ENCODE measurements at regions not wholly inside any gene's neighbourhood (a gene's known extent, or its start where the extent isn't known, plus 50 kb on each side); places are given as distances from the start of the nearest gene placed in this dataset.
A peak's percentile ranks its signal among the peaks of the same experiment; 100 is the strongest.

DNA sequence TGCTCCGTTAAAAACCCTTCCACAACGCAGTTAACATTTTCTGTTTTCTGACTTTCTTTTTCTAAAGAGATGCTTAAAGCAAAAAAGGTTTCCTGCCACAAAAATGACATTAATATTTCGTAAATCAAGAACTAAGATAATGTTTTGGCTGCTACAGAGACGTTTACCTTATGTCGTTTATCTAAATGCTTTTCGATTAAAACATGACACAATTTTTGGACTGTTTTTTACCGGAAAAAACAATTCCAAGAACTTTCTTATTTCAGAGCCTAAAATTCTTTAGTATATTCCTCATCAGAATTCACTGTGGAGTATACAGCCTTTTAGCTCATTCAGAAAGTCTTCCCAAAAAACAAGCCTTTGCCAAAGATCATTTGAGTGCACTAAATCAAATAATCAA lies 278.0 kb upstream of the TCF4 start:
- DNase-seq, result no peak

DNA sequence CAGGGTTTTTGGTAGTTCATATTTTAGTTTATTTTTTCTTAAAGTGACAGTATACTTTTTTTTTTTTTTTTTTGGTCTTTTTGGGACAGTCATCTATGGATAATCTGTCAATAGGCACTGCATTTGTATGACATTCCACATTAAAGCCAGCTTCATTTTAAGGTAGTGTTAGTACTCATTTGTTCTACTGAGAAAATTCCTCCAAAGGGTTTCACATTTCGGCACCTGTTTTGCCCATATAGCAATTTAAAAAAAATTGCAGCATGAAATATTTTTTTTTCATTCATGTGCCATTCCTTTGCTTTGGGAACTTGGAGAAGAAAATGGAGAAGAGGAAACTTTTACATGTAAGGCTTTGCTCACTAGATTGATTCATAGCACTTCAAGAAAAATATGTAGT lies 276.3 kb upstream of the TCF4 start:
- DNase-seq, result no peak

DNA sequence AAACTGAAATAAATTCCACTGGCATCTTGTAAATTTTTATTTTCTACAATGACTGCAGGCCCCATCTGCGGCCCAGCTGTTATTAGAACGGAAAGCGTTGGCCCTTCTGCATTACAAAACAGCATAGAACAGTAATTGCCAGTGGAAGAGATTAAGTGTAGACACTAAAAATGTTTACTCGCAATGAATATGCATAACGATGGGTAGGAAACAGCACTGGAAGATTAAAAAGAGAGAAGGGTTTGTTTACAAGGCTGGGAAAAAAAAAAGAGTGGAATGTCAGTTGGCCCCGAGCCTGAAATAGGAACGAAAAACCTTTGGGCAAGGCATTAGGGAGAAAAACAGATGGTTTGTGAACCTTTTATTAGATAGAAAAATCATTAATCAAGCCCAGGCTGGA lies 275.9 kb upstream of the TCF4 start:
- peak; percentile 66 for DNase-seq

DNA sequence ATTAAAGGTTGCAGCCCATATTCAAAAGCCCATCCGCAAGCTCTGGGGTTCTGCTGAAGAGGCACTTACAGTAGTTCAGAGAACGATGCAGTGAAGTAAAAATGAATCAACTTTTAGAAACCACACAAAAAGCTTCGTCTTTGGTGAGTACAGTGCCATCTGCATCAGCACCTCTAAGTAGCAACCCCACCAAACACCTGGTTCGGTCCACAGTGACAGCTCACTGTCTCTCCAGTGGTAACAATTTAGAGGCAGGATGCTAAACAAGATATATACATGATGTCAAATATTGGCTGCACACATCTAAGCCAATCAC lies 275.4 kb upstream of the TCF4 start:
- no peak for DNase-seq

DNA sequence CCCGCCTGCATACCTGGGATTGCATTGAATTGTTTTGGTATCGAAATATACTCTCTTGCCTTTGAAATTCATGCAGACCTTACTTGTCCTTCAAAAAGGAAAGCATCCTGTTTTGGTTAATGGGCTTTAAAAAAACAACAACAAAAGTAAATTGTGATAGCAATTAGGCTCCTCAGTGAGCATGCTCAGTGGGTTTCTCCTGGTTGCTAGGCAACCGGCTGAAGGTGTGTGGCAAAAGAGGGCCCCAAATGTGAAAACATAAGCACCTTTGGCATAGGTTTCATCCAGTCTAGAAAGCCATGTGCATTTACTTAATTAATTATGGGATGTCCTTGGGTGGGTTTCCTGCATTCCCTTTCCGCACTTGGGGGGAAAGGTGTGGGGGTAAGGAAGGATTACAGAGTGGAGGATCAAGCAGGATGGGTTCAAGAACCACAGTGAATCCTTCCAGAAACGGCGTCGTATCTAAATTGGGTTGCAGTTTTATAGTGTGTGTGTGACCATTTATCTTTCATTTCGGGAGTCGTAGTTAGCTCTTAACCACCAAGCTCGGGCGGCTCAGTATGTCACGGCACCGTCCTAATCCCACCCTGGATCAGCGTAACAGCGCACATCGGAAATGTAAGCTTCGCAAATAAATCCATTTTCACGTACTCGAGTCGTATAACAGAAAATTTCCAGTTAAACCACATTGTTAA lies 274.9 kb upstream of the TCF4 start:
- DNase-seq, result no peak

DNA sequence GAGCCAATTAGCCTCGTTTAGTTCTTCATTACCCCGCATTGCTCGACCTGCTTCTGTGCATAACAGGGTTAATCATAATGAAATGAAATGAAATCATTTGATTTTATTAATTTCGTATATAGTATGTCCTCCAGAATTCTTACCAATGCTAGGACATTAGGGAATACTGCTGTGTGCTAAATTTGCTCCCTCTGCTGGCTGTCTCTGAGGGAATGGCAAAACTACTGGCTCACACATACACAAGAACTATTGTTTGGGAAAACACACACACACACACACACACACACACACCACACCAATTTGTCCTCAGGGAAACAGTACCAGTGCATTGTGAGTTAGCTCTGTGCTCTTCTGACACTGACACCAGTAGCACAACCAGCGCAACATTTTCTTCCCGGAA lies 273.3 kb upstream of the TCF4 start:
- DNase-seq, result peak; percentile 59

DNA sequence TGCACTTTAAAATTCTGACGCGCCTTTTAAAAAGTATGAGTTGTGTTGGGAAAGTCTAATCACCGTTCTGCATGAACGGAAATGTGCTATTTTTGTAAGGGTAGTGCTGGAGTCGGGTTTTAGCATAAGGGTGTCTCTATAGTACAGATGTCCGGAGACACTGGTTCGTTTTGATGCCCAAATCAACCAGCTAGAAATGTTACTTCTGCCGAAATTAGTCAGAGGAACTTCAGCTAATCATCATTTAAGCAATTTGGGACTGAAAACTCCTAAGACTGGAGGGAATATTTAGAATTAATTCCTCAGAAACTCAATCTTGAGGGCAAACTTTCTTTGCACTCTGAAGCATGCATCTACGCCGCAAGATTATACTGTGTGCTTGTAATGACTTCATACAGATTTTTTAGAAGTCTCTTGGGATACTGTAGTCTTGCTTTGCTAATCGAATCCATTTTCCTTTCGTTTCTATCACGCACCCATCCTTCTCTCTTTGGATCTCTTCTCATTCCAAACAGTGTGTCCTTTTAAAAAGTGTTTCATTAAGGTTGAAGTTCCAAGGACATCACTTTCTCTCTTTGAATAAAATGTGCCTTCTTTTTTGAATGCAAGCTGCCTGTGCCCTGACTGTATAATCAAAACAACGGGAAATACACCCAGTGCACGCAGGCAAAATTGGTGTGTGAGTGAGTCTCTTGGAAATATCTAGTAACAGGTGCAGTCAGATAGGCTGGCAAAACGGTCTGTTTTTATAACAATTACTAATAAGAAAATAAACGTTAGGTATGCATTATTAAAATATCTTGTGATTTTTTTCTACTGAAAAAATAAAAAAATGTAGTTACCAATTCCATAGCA lies 270.9 kb upstream of the TCF4 start:
- peak; percentile 64 for DNase-seq

DNA sequence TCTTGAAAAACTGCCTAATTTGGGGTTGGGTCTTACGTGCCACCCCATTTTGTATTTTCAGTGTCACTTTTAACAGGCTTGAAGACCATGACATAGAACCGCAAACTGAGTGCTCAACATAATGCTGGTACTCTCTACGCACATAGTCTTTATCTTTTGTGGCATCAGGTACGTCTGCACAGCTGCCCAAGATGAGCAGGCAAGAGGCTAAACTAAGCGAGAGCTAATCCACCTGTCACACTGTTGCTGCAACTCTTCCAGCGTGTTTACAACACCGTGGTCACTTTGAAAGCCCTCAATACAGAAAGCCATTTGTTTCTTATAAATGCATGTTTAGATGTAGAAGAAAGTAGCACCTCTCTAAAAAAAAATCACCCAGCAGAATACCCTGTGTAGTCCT lies 270.0 kb upstream of the TCF4 start:
- no peak for DNase-seq

DNA sequence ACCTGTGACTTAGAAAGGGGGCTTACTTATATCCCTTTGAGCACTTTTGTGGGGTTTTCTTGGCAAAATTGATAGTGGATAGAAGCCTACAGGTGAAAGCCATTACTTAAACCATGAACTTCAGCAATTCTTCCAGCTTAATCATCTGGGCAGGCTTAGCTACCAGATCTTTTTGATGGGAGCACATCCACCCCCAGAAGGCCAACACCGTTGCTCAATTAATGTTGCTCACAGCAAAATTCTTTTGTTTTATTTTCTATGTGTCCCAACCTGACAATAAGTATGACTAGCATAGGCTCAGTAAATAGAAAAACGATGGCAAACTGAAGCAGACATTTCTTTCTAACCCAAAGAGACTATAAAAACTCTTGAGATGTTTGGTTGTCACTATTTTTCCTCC lies 269.4 kb upstream of the TCF4 start:
- DNase-seq, result no peak

DNA sequence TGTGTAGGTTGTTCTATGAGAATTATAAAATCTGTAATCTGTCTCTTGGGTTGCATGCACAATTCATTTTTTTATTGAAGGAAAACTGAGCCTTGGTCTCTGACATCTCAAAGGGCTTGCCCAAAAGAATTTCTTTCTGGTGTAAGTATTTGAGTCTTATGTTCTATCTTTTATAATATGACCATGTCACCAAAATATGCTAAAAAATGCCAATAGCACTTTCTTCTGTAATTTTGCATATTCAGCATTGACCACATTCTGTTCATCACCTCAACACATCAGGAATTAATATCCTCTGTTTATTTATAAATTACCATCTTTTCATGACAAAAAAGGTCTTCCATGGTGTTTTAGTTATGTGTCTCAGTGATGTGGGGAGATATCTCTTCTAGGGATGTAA lies 268.7 kb upstream of the TCF4 start:
- DNase-seq, result peak; percentile 67

DNA sequence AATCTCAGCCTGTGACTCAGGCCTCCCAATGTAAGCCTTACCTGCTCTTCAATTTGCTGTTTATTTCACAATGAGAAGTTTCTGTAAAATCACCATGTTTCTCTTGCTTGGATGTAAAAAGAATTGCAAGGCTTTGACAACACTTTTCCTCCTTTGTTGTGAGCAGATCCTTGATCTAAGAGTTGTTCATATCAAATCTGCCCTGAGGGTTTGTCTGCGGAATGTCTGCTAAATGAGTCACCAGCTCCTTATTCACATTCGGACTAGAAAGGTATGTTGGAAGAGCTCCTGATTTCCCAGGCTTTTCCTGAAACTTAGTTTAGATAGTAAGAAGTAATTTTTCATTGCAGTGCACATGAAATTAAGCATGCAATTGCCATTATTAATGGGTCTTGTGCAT lies 268.2 kb upstream of the TCF4 start:
- peak; percentile 96 for DNase-seq

DNA sequence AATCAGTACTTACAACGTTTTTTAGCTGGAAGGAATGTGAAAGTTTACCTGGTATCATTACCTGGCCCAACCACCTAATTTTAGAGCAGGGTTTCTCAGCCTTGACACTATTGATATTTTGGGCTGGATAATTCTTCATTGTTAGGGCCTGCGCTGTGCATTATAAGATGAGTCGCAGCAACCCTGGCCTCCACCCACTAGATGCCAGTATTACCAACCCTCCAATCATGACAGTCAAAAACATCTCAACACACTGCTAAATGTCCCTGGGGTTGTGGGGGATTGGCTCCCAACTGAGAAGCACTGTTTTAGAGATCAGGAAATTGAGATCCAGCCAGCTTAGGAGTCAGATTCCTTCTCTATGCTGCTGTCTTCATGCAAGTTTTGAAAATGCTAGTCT lies 265.3 kb upstream of the TCF4 start:
- DNase-seq, result no peak

DNA sequence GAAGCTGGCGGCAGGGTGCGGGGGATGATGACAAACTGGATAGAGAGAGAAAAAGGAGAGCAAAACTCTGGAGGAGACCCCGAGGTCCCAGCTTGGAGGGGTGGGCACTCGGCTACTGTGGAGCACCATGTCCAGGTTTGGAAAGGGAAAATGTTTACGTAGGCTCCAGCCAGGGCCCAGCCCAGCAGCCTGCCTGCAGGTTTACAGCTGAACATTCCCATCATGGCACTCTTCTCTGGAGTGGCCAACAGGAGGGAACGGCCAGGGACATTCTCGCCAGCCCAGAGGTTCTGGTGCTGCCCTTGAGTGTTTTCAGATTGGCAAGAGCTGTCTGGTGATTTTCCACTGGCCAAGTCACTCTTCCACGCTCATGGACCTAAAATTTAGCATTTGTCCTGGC lies 262.9 kb upstream of the TCF4 start:
- no peak for DNase-seq

DNA sequence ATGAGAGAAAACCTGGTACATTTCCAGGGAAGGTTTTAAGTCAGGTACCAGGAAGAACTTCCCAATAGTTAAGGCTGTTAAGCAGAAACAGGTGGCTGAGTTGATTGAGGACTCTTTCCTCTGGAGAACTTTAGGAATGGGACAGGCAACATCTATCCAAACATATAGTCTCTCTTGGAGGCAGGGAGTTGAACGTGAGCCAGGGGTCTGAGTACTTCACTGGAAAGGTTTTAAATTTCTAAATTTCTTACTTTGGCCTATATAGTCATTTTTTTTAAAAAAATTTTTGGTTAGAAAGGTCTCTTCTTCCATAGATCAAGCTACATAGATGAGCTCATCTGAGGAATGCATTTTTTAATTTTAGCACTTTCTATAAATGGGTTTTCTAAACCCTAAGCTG lies 261.4 kb upstream of the TCF4 start:
- peak; percentile 59 for DNase-seq

DNA sequence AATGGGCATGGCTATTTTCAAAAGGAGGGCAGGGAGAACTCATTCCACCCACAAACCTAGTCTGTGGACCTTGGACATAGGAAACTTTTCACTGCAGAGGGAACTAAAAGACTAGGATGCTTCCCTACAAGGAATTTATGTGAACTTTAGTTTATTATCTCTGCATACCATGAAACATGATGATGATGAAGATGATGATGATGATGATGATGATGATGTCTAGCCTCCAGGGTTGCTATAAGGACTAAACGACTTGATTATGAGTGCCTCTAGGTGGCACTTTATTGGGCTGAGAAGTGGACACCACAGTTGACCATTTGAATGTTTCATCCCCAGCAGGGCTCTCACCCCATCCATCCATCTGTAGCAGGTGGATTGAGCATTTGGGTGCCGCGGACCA lies 260.0 kb upstream of the TCF4 start:
- no peak for DNase-seq

DNA sequence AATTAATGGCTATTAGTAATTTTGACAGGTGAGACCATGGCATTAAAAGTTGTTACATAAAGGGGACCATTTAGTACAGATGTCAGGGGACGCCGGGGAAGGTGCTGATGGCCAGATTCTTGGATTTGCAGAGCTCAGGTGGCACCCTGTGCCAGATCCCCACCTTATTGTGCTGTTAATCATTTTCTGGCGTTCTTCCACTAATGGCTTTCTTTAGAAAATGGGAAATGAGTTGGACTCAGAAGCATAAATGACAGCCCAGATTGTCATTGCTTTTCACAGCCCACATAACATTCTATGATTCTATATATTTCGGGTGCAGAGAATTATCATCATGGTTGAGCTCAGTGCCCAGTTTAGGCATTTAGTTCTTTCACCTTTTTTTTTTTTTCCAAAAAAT lies 257.2 kb upstream of the TCF4 start:
- DNase-seq, result no peak

DNA sequence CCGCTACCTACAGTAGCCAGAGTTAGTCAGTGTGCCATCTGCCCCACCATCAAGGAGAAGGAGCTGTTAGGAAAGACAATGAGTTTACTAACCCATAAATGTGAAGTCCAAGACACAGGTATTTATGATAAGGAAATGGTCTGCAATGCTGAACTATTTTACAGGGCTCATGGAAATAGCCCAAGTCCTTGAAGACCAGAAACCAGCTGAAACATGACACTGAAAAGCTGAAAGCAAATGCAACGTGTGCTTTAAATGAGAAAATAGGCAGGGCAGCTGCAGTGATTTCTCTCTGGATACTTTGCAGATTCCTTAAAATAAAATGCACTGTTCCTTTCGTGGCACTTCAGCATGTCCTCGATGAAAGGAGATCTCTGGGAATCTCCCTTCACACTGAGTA lies 256.4 kb upstream of the TCF4 start:
- DNase-seq, result peak; percentile 46

DNA sequence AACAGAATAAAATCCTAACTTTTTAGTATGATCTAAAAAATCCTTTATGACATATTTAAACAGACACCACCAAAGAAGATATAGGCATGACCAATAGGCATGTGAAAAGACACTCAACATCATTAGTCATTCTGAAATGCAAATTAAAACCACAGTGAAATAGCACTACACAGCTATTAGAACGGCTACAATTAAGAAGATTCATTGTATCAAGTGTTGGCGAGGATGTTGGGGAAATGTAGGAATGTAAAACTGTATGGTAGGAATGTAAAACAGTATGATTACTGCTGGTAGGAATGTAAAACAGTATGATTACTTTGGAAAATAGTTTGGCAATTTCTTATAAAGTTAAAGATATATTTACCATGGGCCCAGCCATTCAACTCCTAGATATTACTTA lies 253.3 kb upstream of the TCF4 start:
- DNase-seq, result peak; percentile 52

DNA sequence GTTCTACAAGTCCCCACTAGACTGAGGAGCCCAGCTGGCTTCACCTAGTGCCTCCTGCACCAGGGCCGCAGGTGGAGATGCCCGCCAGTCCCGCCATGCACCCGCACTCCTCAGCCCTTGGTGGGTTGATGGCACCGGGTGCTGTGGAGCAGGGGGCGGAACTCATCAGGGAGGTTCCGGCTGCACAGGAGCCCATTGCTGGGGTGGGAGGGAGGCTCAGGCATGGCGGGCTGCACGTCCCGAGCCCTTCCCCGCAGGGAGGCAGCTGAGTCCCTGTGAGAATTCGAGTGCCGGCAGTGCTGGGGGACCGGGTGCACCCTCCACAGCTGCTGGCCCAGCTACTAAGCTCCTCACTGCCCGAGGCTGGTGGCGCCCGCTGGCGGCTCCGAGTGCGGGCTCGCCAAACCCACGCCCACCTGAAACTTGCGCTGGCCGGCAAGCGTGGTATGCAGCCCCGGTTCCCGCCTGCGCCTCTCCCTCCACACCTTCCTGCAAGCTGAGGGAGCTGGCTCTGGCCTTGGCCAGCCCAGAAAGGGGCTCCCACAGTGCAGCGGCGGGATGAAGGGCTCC lies 252.7 kb upstream of the TCF4 start:
- DNase-seq, result no peak

DNA sequence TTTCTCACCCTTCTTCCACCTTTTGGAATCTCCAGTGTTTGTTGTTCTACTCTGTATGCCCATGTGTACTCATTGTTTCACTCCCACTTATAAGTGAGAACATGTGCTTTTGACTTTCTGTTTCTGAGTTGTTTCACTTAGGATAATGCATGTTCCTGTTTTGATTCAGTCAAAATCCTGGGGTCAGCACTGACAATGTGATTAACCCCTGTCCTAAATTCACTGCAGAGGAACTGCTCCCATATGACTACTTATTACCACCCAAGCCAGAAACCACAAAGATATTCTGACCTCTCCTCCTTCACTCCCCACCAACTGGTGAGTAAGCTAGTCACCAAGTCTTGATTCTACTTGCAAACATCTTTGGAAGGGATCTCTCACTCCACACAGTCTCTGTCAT lies 251.4 kb upstream of the TCF4 start:
- peak; percentile 86 for DNase-seq

DNA sequence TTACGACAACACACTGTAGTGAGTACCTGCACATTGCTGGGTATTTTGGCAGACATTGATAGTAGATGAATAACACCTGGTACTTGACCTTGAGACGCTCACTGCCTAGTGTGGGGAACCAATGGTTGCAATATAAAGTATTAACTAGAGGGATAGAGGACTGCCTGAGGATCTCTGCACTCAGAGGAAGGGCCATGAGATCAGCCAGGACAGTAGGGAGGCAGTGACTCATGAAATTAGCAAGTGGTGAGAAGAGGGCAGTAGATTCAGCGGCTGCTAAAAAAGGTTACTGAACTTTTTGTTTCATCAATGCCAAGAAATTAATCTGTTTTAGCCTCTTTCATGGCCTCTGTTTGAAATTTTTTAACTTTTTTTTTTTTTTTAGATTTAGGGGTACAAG lies 250.8 kb upstream of the TCF4 start:
- DNase-seq, result peak; percentile 49

DNA sequence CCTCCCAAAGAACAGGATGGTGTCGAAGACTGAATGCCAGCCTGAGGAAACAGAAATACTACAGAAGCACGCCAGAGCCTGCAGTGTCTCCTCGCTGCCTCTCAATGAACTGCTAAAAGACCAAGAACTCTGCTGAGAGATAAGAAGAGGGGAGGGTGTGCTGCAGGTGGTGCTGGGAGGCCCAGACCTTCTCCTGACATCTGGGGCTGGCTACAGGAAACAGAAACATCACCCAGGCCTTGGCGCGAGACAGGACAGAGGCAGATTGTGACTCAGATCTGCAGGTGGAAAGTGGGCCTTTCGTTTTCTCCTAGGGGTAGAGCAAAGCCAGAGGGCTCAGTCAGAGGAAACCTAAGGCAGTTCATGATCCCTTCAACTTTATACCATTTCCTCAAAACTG lies 250.3 kb upstream of the TCF4 start:
- DNase-seq, result no peak

DNA sequence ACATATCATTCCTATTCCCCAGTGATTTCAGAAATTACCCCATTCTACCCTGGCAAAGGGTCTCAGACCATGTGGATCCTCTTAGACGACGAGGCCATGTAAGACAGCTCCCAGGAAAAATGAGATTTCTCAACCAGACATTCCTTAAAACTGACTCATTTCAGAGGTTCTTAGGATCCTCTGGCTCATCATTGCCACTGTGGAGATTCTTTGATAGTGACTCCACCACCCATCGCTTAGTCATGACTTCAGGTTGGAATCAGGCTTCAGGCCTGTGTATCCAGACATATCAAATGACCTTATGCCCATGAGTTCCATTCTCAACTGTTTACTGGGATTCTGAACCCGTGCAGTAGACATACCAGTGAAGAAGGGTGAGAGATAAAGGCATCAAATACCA lies 245.6 kb upstream of the TCF4 start:
- DNase-seq, result peak; percentile 100

DNA sequence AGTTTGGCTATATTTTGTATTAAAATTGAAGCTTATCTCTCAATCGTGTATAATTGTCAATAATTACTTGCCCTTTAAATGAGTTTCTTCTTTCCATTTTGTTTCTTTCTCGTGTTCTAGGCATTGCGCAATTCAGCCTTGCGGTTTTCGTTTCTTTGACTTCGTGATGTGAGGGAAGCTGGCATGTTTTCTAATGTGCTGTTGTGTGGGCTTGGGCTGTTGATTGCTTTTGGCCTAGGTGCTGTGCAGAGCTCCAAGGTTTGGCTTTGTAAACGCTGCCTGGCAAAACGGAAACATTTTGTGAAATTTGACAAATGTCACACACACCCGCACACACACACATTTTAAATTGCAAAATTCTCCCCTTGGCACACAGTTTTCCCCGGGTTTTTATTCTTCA lies 242.6 kb upstream of the TCF4 start:
- no peak for DNase-seq

DNA sequence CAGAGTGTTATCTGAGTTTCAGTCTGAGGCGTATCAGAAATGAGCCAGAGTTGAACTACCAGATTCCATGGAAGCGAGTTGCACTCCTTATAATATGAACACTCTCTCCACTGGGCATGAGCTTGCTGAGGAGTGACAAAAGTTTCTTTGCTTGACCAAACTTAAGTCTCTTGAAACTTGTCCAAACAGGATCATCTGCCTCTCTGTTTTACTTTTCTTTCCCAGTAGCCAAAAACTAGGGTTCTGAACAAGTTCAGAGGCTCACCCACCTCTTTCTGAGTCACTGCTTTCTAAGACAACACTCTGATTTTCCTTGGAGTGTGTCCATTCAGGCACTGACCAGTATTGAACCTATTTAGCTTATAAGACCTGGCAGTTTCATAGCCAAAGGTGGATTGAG lies 233.2 kb upstream of the TCF4 start:
- DNase-seq, result peak; percentile 64

Data from fibroblast of upper back skin (primary cell).